ENCODE measurements at regions not wholly inside any gene's neighbourhood (a gene's known extent, or its start where the extent isn't known, plus 50 kb on each side); places are given as distances from the start of the nearest gene placed in this dataset.

GRCh38 chr18:59985289-59985688 lies 85.5 kb downstream of the PMAIP1 start:
- DNase-seq (peak; percentile 51), ATAC-seq (peak; percentile 64)
- POLR2A ChIA-PET (ENCODE audit: unreplicated experiment): interaction anchor here (0.6 kb wide), 1 partner anchor 889 kb away, joined by 4 read pairs; no protein-coding TSS in a partner anchor
- H2AFZ ChIP-seq (ENCODE audit: low read length): 0 out of 2 replicates have a peak overlapping the region, but pooled peaks have one; percentile 6
- no peak overlapping the region for H3K9ac ChIP-seq (ENCODE audit: low read length)
- intact Hi-C loops (cut with micrococcal nuclease): loop anchor here (1.0 to 5.0 kb wide), 3 partner anchors 32 to 697 kb away; no protein-coding TSS in a partner anchor
- no peak overlapping the region for H3K27ac ChIP-seq (ENCODE audit: low read length)
- no peaks in the 10 kb centered on the region for H3K36me3 ChIP-seq (ENCODE audit: low read depth, low read length)
- peak overlapping the region; percentile 31 for H3K4me2 ChIP-seq (ENCODE audit: low read length)
- peaks cover 20% of the 10 kb centered on the region for H3K4me1 ChIP-seq (ENCODE audit: insufficient read depth, low read length)
- H3F3A ChIP-seq (ENCODE audit: low read length, unreplicated experiment): no peaks in the 10 kb centered on the region
- no peaks in the 10 kb centered on the region for H4K20me1 ChIP-seq (ENCODE audit: low read length)
- no TSS peak for BruUV-seq (replicated peaks)
- H3K79me2 ChIP-seq (ENCODE audit: low read length): no peaks in the 10 kb centered on the region
- H3K27me3 ChIP-seq (ENCODE audit: low read length): no peaks in the 10 kb centered on the region
- H3K4me3 ChIP-seq (ENCODE audit: low read length): no peak overlapping the region
- H3K9me3 ChIP-seq (ENCODE audit: low read length): no peaks in the 10 kb centered on the region
- CTCF ChIA-PET: interaction anchor here (0.7 to 1.0 kb wide), 3 partner anchors 32 to 571 kb away, joined by 3 read pairs; no protein-coding TSS in a partner anchor
- no peaks in the 10 kb centered on the region for H3K9me2 ChIP-seq (replicated peaks; ENCODE audit: low read length)
- TF ChIP-seq EZH2 (IDR thresholded peaks at IDR 0.05; ENCODE audit: low read length, unreplicated experiment) (no peak), EZH2phosphoT487 (IDR thresholded peaks at IDR 0.05; ENCODE audit: borderline replicate concordance, low read length) (no peak), CTCF (conservative IDR thresholded peaks at IDR 0.05; ENCODE audit: low read depth, low read length) (no peak)

GRCh38 chr18:59983506-59983905 lies 83.7 kb downstream of the PMAIP1 start:
- no peaks in the 10 kb centered on the region for H3K79me2 ChIP-seq (ENCODE audit: low read length)
- H2AFZ ChIP-seq (ENCODE audit: low read length): no peak overlapping the region
- peaks cover 15% of the 10 kb centered on the region for H3K4me1 ChIP-seq (ENCODE audit: insufficient read depth, low read length)
- no peaks in the 10 kb centered on the region for H3K9me2 ChIP-seq (replicated peaks; ENCODE audit: low read length)
- no peak for DNase-seq
- no peak overlapping the region for H3K4me3 ChIP-seq (ENCODE audit: low read length)
- no peaks in the 10 kb centered on the region for H3F3A ChIP-seq (ENCODE audit: low read length, unreplicated experiment)
- TF ChIP-seq EZH2 (IDR thresholded peaks at IDR 0.05; ENCODE audit: low read length, unreplicated experiment) (no peak), EZH2phosphoT487 (IDR thresholded peaks at IDR 0.05; ENCODE audit: borderline replicate concordance, low read length) (no peak), CTCF (conservative IDR thresholded peaks at IDR 0.05; ENCODE audit: low read depth, low read length) (no peak)
- intact Hi-C loops (cut with micrococcal nuclease): no loop called here
- no peaks in the 10 kb centered on the region for H4K20me1 ChIP-seq (ENCODE audit: low read length)
- H3K27me3 ChIP-seq (ENCODE audit: low read length): no peaks in the 10 kb centered on the region
- CTCF ChIA-PET: no interaction called here
- POLR2A ChIA-PET (ENCODE audit: unreplicated experiment): no interaction called here
- H3K36me3 ChIP-seq (ENCODE audit: low read depth, low read length): no peaks in the 10 kb centered on the region
- no peak overlapping the region for H3K4me2 ChIP-seq (ENCODE audit: low read length)
- H3K9ac ChIP-seq (ENCODE audit: low read length): no peak overlapping the region
- no peak overlapping the region for H3K27ac ChIP-seq (ENCODE audit: low read length)
- no peaks in the 10 kb centered on the region for H3K9me3 ChIP-seq (ENCODE audit: low read length)
- BruUV-seq (replicated peaks): no TSS peak
- no peak for ATAC-seq

GRCh38 chr18:59980188-59980637 lies 80.4 kb downstream of the PMAIP1 start:
- no peak for TF ChIP-seq EZH2phosphoT487 (IDR thresholded peaks at IDR 0.05; ENCODE audit: borderline replicate concordance, low read length)
- TF ChIP-seq EZH2 (IDR thresholded peaks at IDR 0.05; ENCODE audit: low read length, unreplicated experiment): no peak
- TF ChIP-seq CTCF (conservative IDR thresholded peaks at IDR 0.05; ENCODE audit: low read depth, low read length): no peak
- BruUV-seq (replicated peaks): no TSS peak
- Histone ChIP-seq H3K9me3 (ENCODE audit: low read length) (no peaks in the 10 kb centered on the region), H3F3A (ENCODE audit: low read length, unreplicated experiment) (no peaks in the 10 kb centered on the region), H3K27me3 (ENCODE audit: low read length) (no peaks in the 10 kb centered on the region), H3K9ac (ENCODE audit: low read length) (no peak overlapping the region), H3K79me2 (ENCODE audit: low read length) (no peaks in the 10 kb centered on the region), H3K36me3 (ENCODE audit: low read depth, low read length) (no peaks in the 10 kb centered on the region), H2AFZ (ENCODE audit: low read length) (no peak overlapping the region), H3K9me2 (replicated peaks; ENCODE audit: low read length) (no peaks in the 10 kb centered on the region), H3K4me3 (ENCODE audit: low read length) (no peak overlapping the region), H3K4me2 (ENCODE audit: low read length) (no peak overlapping the region), H3K27ac (ENCODE audit: low read length) (no peak overlapping the region), H4K20me1 (ENCODE audit: low read length) (no peaks in the 10 kb centered on the region), H3K4me1 (ENCODE audit: insufficient read depth, low read length) (peaks cover 8% of the 10 kb centered on the region)
- ATAC-seq (no peak), DNase-seq (no peak)
- CTCF ChIA-PET: no interaction called here
- POLR2A ChIA-PET (ENCODE audit: unreplicated experiment): interaction anchor here (0.6 kb wide), 1 partner anchor 568 kb away, joined by 3 read pairs; no protein-coding TSS in a partner anchor
- intact Hi-C loops (cut with micrococcal nuclease): no loop called here
